HCT116 (cell line): ENCODE measurements at regions not wholly inside any gene's neighbourhood (a gene's known extent, or its start where the extent isn't known, plus 50 kb on each side); places are given as distances from the start of the nearest gene placed in this dataset.

Experiments
- ELF1 ChIP-seq: IDR thresholded peaks from 2 replicates; pipeline ENCODE4 v1.6.1; 2012; ENCODE audit warnings: low read depth, borderline replicate concordance
- POLR2A ChIP-seq: IDR thresholded peaks from 2 replicates; pipeline ENCODE4 v1.7.0; 2011; ENCODE audit warnings: borderline replicate concordance; ENCODE audit not compliant: insufficient read depth, insufficient read length; ENCODE audit errors: extremely low read depth
- SP1 ChIP-seq: IDR thresholded peaks from 2 replicates; pipeline ENCODE4 v1.6.1; 2012; ENCODE audit warnings: low read depth
- TF ChIP-seq, protein P1 (sequence below): IDR thresholded peaks from 2 replicates; pipeline ENCODE4 v1.6.1; 2012
- TF ChIP-seq, protein P2 (sequence below), 3 experiments: fragments of 200-600 bp in 1 of 3; sonication (generic) in 1 of 3; IDR thresholded peaks in 2 of 3; conservative IDR thresholded peaks in 1 of 3; 2 replicates each; pipeline ENCODE4 v1.5.1; 2012 to 2017; ENCODE audit warnings: low read depth in 2 of 3, low read length in 2 of 3, antibody characterized with exemption in 1 of 3, borderline replicate concordance in 1 of 3, control low read depth in 1 of 3, mild to moderate bottlenecking in 1 of 3, mixed read lengths in 1 of 3, mixed run types in 1 of 3, moderate library complexity in 1 of 3; ENCODE audit not compliant: insufficient read depth in 1 of 3

- TF ChIP-seq, protein P1, sequence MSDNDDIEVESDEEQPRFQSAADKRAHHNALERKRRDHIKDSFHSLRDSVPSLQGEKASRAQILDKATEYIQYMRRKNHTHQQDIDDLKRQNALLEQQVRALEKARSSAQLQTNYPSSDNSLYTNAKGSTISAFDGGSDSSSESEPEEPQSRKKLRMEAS: no peak
- TF ChIP-seq, protein P2, sequence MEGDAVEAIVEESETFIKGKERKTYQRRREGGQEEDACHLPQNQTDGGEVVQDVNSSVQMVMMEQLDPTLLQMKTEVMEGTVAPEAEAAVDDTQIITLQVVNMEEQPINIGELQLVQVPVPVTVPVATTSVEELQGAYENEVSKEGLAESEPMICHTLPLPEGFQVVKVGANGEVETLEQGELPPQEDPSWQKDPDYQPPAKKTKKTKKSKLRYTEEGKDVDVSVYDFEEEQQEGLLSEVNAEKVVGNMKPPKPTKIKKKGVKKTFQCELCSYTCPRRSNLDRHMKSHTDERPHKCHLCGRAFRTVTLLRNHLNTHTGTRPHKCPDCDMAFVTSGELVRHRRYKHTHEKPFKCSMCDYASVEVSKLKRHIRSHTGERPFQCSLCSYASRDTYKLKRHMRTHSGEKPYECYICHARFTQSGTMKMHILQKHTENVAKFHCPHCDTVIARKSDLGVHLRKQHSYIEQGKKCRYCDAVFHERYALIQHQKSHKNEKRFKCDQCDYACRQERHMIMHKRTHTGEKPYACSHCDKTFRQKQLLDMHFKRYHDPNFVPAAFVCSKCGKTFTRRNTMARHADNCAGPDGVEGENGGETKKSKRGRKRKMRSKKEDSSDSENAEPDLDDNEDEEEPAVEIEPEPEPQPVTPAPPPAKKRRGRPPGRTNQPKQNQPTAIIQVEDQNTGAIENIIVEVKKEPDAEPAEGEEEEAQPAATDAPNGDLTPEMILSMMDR (IDR thresholded peaks at IDR 0.05 in 2 of 3, conservative IDR thresholded peaks at IDR 0.05 in 1 of 3; ENCODE audit: borderline replicate concordance in 1 of 3, insufficient read depth in 1 of 3, low read depth in 2 of 3, low read length in 2 of 3): no peak
- TF ChIP-seq ELF1 (no peak), POLR2A (no peak), SP1 (no peak)
Observed at GRCh38 chr14:83217492-83217891, 1683.8 kb upstream of the SEL1L start.
